ENCODE measurements at regions not wholly inside any gene's neighbourhood (a gene's known extent, or its start where the extent isn't known, plus 50 kb on each side); places are given as distances from the start of the nearest gene placed in this dataset.

DNA sequence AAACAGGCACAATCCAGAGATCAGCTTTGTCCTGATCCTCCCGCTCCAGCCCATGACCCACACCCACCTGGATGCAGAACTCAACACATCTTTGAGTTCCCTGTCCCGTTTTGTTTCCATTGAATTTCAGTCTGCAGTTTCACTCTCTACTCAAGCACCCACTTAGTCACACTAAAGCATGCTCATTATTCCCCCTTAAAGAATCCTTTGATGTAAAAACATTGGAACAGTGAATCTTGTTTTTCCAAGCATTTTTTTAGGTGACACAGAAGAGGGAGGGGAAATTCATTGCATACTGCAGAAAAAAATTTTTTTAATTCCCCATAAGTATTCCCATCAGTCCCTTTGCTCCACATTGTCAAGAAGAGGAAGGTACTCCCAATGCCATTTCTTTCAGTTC lies 249.7 kb upstream of the TTC29 start:
- Histone ChIP-seq H3K36me3 (ENCODE audit: low read length) (no peaks in the 10 kb centered on the region), H4K20me1 (ENCODE audit: low read depth, low read length) (no peaks in the 10 kb centered on the region), H3K9ac (ENCODE audit: low read length) (no peak overlapping the region), H3F3A (ENCODE audit: insufficient read depth) (no peaks in the 10 kb centered on the region), H3K9me3 (ENCODE audit: insufficient read depth, low read length) (no peaks in the 10 kb centered on the region), H3K9me2 (replicated peaks; ENCODE audit: insufficient read depth, low read length) (no peaks in the 10 kb centered on the region), H2AFZ (ENCODE audit: low read depth, low read length, severe bottlenecking) (no peak overlapping the region), H3K4me3 (ENCODE audit: insufficient read depth, low read length, poor library complexity, severe bottlenecking) (no peak overlapping the region), H3K27me3 (ENCODE audit: low read length) (no peaks in the 10 kb centered on the region), H3K27ac (ENCODE audit: low read depth, low read length) (no peak overlapping the region), H3K4me2 (ENCODE audit: low read depth, low read length, poor library complexity, severe bottlenecking) (no peak overlapping the region), H3K79me2 (ENCODE audit: insufficient read depth, low read length) (no peaks in the 10 kb centered on the region)
- TF ChIP-seq, protein P1, sequence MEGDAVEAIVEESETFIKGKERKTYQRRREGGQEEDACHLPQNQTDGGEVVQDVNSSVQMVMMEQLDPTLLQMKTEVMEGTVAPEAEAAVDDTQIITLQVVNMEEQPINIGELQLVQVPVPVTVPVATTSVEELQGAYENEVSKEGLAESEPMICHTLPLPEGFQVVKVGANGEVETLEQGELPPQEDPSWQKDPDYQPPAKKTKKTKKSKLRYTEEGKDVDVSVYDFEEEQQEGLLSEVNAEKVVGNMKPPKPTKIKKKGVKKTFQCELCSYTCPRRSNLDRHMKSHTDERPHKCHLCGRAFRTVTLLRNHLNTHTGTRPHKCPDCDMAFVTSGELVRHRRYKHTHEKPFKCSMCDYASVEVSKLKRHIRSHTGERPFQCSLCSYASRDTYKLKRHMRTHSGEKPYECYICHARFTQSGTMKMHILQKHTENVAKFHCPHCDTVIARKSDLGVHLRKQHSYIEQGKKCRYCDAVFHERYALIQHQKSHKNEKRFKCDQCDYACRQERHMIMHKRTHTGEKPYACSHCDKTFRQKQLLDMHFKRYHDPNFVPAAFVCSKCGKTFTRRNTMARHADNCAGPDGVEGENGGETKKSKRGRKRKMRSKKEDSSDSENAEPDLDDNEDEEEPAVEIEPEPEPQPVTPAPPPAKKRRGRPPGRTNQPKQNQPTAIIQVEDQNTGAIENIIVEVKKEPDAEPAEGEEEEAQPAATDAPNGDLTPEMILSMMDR (IDR thresholded peaks at IDR 0.05; ENCODE audit: insufficient read depth, low read length, poor library complexity, severe bottlenecking), result no peak
- TF ChIP-seq EZH2phosphoT487 (conservative IDR thresholded peaks at IDR 0.05; ENCODE audit: low read length), result no peak

GRCh38 chr4:147198411-147199051 lies 252.9 kb upstream of the TTC29 start:
- H3K27ac ChIP-seq (ENCODE audit: low read depth, low read length), result no peak overlapping the region
- no peak for TF ChIP-seq EZH2phosphoT487 (conservative IDR thresholded peaks at IDR 0.05; ENCODE audit: low read length)
- TF ChIP-seq, protein P1 (IDR thresholded peaks at IDR 0.05; ENCODE audit: insufficient read depth, low read length, poor library complexity, severe bottlenecking), result no peak

GRCh38 chr4:147201016-147201415 lies 255.4 kb upstream of the TTC29 start:
- H3K27me3 ChIP-seq (ENCODE audit: low read length), result no peaks in the 10 kb centered on the region
- H3K27ac ChIP-seq (ENCODE audit: low read depth, low read length), result no peak overlapping the region
- H3F3A ChIP-seq (ENCODE audit: insufficient read depth), result no peaks in the 10 kb centered on the region
- no peaks in the 10 kb centered on the region for H4K20me1 ChIP-seq (ENCODE audit: low read depth, low read length)
- no peak overlapping the region for H2AFZ ChIP-seq (ENCODE audit: low read depth, low read length, severe bottlenecking)
- H3K4me2 ChIP-seq (ENCODE audit: low read depth, low read length, poor library complexity, severe bottlenecking), result no peak overlapping the region
- H3K9ac ChIP-seq (ENCODE audit: low read length), result no peak overlapping the region
- no peaks in the 10 kb centered on the region for H3K36me3 ChIP-seq (ENCODE audit: low read length)
- no peak overlapping the region for H3K4me3 ChIP-seq (ENCODE audit: insufficient read depth, low read length, poor library complexity, severe bottlenecking)
- H3K9me3 ChIP-seq (ENCODE audit: insufficient read depth, low read length), result 0 out of 2 replicates have a peak, but pooled peaks cover 4% of the 10 kb centered on the region
- H3K9me2 ChIP-seq (replicated peaks; ENCODE audit: insufficient read depth, low read length), result no peaks in the 10 kb centered on the region
- no peaks in the 10 kb centered on the region for H3K79me2 ChIP-seq (ENCODE audit: insufficient read depth, low read length)
- no peak for TF ChIP-seq EZH2phosphoT487 (conservative IDR thresholded peaks at IDR 0.05; ENCODE audit: low read length)
- TF ChIP-seq, protein P1 (IDR thresholded peaks at IDR 0.05; ENCODE audit: insufficient read depth, low read length, poor library complexity, severe bottlenecking), result no peak

More at GRCh38 chr4:147198411-147199051, 252.9 kb upstream of the TTC29 start:
- H3K79me2 ChIP-seq (ENCODE audit: insufficient read depth, low read length), result no peaks in the 10 kb centered on the region
- no peak overlapping the region for H2AFZ ChIP-seq (ENCODE audit: low read depth, low read length, severe bottlenecking)
- no peak overlapping the region for H3K4me2 ChIP-seq (ENCODE audit: low read depth, low read length, poor library complexity, severe bottlenecking)
- H3K9me2 ChIP-seq (replicated peaks; ENCODE audit: insufficient read depth, low read length), result no peaks in the 10 kb centered on the region
- no peaks in the 10 kb centered on the region for H4K20me1 ChIP-seq (ENCODE audit: low read depth, low read length)
- H3K27me3 ChIP-seq (ENCODE audit: low read length), result no peaks in the 10 kb centered on the region
- no peak overlapping the region for H3K4me3 ChIP-seq (ENCODE audit: insufficient read depth, low read length, poor library complexity, severe bottlenecking)
- H3K9me3 ChIP-seq (ENCODE audit: insufficient read depth, low read length), result 0 out of 2 replicates have a peak, but pooled peaks cover 4% of the 10 kb centered on the region
- H3K36me3 ChIP-seq (ENCODE audit: low read length), result no peaks in the 10 kb centered on the region
- H3F3A ChIP-seq (ENCODE audit: insufficient read depth), result no peaks in the 10 kb centered on the region
- no peak overlapping the region for H3K9ac ChIP-seq (ENCODE audit: low read length)

Data from SU-DHL-6 (cell line).